H9 (cell line): ENCODE measurements at regions not wholly inside any gene's neighbourhood (a gene's known extent, or its start where the extent isn't known, plus 50 kb on each side); places are given as distances from the start of the nearest gene placed in this dataset.

Experiments
- DNase-seq: peaks from one replicate; pipeline ENCODE4 v3.0.0-alpha.2; 2017
- H2AFZ ChIP-seq: one replicate; pipeline ENCODE4 v1.6.1; 2013; ENCODE audit warnings: mild to moderate bottlenecking, low read length, control low read depth, moderate library complexity
- H2AK5ac ChIP-seq: 2 replicates; pipeline ENCODE4 v1.6.1; 2013; ENCODE audit warnings: low read length, control low read depth, mixed read lengths; ENCODE audit not compliant: insufficient read length
- H2BK120ac ChIP-seq: one replicate; pipeline ENCODE4 v1.6.1; 2013; ENCODE audit warnings: low read depth, mild to moderate bottlenecking, low read length, control low read depth, inconsistent platforms; ENCODE audit not compliant: poor library complexity, severe bottlenecking
- H2BK12ac ChIP-seq: 2 replicates; pipeline ENCODE4 v1.6.1; 2013; ENCODE audit warnings: low read length, control low read depth, mixed read lengths, low read depth; ENCODE audit not compliant: insufficient read length
- H2BK15ac ChIP-seq: 2 replicates; pipeline ENCODE4 v1.6.1; 2013; ENCODE audit warnings: low read depth, low read length, control low read depth
- H2BK20ac ChIP-seq: one replicate; pipeline ENCODE4 v1.6.1; 2013; ENCODE audit warnings: low read depth, mild to moderate bottlenecking, low read length, control low read depth, inconsistent platforms; ENCODE audit not compliant: poor library complexity, severe bottlenecking
- H2BK5ac ChIP-seq: 2 replicates; pipeline ENCODE4 v1.6.1; 2013; ENCODE audit warnings: low read length, control low read depth, mixed read lengths; ENCODE audit not compliant: insufficient read length
- H3K14ac ChIP-seq: 2 replicates; pipeline ENCODE4 v1.6.1; 2013; ENCODE audit warnings: low read length, control low read depth; ENCODE audit not compliant: insufficient read depth
- H3K18ac ChIP-seq: 2 replicates; pipeline ENCODE4 v1.6.1; 2013; ENCODE audit warnings: low read depth, mild to moderate bottlenecking, mixed read lengths, low read length, control low read depth; ENCODE audit not compliant: insufficient read length
- H3K23ac ChIP-seq: 2 replicates; pipeline ENCODE4 v1.6.1; 2013; ENCODE audit warnings: low read length, control low read depth, mixed read lengths, low read depth; ENCODE audit not compliant: insufficient read length
- H3K23me2 ChIP-seq: 2 replicates; pipeline ENCODE4 v1.6.1; 2013; ENCODE audit warnings: low read depth, mild to moderate bottlenecking, mixed read lengths, low read length, control low read depth; ENCODE audit not compliant: insufficient read length, poor library complexity, severe bottlenecking
- H3K27ac ChIP-seq: 2 replicates; pipeline ENCODE4 v1.5.1; 2013; ENCODE audit warnings: low read length, control low read depth, mixed read lengths, low read depth; ENCODE audit not compliant: insufficient read length
- H3K27me3 ChIP-seq: 2 replicates; pipeline ENCODE4 v1.6.1; 2013; ENCODE audit warnings: low read length, control low read depth, inconsistent platforms; ENCODE audit not compliant: insufficient read depth
- H3K4ac ChIP-seq: 2 replicates; pipeline ENCODE4 v1.6.1; 2013; ENCODE audit warnings: low read depth, mild to moderate bottlenecking, control low read depth, inconsistent platforms, low read length, moderate library complexity
- H3K4me1 ChIP-seq: 2 replicates; pipeline ENCODE4 v1.6.1; 2013; ENCODE audit warnings: low read length, control low read depth, inconsistent platforms; ENCODE audit not compliant: insufficient read depth
- H3K4me2 ChIP-seq: 2 replicates; pipeline ENCODE4 v1.6.1; 2013; ENCODE audit warnings: low read length, control low read depth, mixed read lengths; ENCODE audit not compliant: insufficient read length, insufficient read depth
- H3K56ac ChIP-seq: 2 replicates; pipeline ENCODE4 v1.6.1; 2013; ENCODE audit warnings: low read depth, mild to moderate bottlenecking, mixed read lengths, low read length, control low read depth; ENCODE audit not compliant: insufficient read length
- H3K79me1 ChIP-seq: 2 replicates; pipeline ENCODE4 v1.6.1; 2013; ENCODE audit warnings: low read depth, mild to moderate bottlenecking, moderate library complexity, low read length, control low read depth, inconsistent platforms; ENCODE audit not compliant: insufficient read depth, poor library complexity, severe bottlenecking
- H3K79me2 ChIP-seq: 2 replicates; pipeline ENCODE4 v1.6.1; 2013; ENCODE audit warnings: low read length, control low read depth, inconsistent platforms; ENCODE audit not compliant: insufficient read depth
- H3K9ac ChIP-seq: 2 replicates; pipeline ENCODE4 v1.6.1; 2013; ENCODE audit warnings: low read length, control low read depth, mixed read lengths; ENCODE audit not compliant: insufficient read length; ENCODE audit errors: extremely low read depth
- H3K9me3 ChIP-seq: one replicate; pipeline ENCODE4 v1.6.1; 2013; ENCODE audit warnings: low read depth, low read length, inconsistent platforms; ENCODE audit not compliant: control insufficient read depth
- H3T11ph ChIP-seq: one replicate; pipeline ENCODE4 v1.6.1; 2013; ENCODE audit warnings: mild to moderate bottlenecking, low read length, control low read depth, inconsistent platforms
- H4K20me1 ChIP-seq: one replicate; pipeline ENCODE4 v1.6.1; 2013; ENCODE audit not compliant: control insufficient read depth, insufficient read length, insufficient read depth
- H4K5ac ChIP-seq: 2 replicates; pipeline ENCODE4 v1.6.1; 2013; ENCODE audit warnings: low read depth, mild to moderate bottlenecking, mixed read lengths, low read length, control low read depth; ENCODE audit not compliant: insufficient read length
- H4K8ac ChIP-seq: replicated peaks from 2 replicates; pipeline ENCODE4 v1.6.1; 2013; ENCODE audit warnings: low read length, control low read depth, mixed read lengths, low read depth; ENCODE audit not compliant: insufficient read length
- H4K91ac ChIP-seq: 2 replicates; pipeline ENCODE4 v1.6.1; 2013; ENCODE audit warnings: low read depth, mild to moderate bottlenecking, moderate library complexity, mixed read lengths, low read length, control low read depth; ENCODE audit not compliant: insufficient read length
- H3K27ac Mint-ChIP-seq, 3 experiments: 2 replicates in 2 of 3; 3 replicates in 1 of 3; pipeline ENCODE4 v1.8.0; 2020 to 2021; ENCODE audit warnings: mixed read lengths in 3 of 3, mild to moderate bottlenecking in 1 of 3, moderate library complexity in 1 of 3
- H3K27me3 Mint-ChIP-seq: 2 replicates; pipeline ENCODE4 v1.8.0; 2021; ENCODE audit warnings: low read depth, mild to moderate bottlenecking, moderate library complexity, mixed read lengths
- H3K36me3 Mint-ChIP-seq, 3 experiments: 2 replicates in 2 of 3; 3 replicates in 1 of 3; pipeline ENCODE4 v1.8.0; 2020 to 2021; ENCODE audit warnings: low read depth in 3 of 3, mixed read lengths in 3 of 3; ENCODE audit not compliant: insufficient read depth in 1 of 3
- H3K4me1 Mint-ChIP-seq, 2 experiments: 2 replicates each; pipeline ENCODE4 v1.8.0; 2020; ENCODE audit warnings: mixed read lengths in 2 of 2
- H3K4me3 Mint-ChIP-seq, 2 experiments: 2 replicates in 1 of 2; 3 replicates in 1 of 2; pipeline ENCODE4 v1.8.0; 2020 to 2021; ENCODE audit warnings: mild to moderate bottlenecking in 2 of 2, mixed read lengths in 2 of 2, moderate library complexity in 1 of 2
- H3K9me3 Mint-ChIP-seq, 2 experiments: 2 replicates in 1 of 2; 3 replicates in 1 of 2; pipeline ENCODE4 v1.8.0; 2020; ENCODE audit warnings: mild to moderate bottlenecking in 2 of 2, mixed read lengths in 2 of 2, moderate library complexity in 1 of 2
- WGBS: extraction: QIAGEN DNeasy Blood & Tissue Kit; methylation state at CpG from one replicate; pipeline ENCODE4 v1.1.7; 2013; ENCODE audit warnings: missing lambda C conversion rate, low lambda C conversion rate, mixed read lengths; ENCODE audit not compliant: insufficient read length; ENCODE audit errors: extremely low coverage; 5-methylcytosine and 5-hydroxymethylcytosine counted together
- TF ChIP-seq, protein P1 (sequence below): fragments of 200-600 bp; sonication (generic); conservative IDR thresholded peaks from 3 replicates; pipeline ENCODE4 v1.8.0; 2021; ENCODE audit warnings: antibody characterized with exemption, mild to moderate bottlenecking

DNA sequence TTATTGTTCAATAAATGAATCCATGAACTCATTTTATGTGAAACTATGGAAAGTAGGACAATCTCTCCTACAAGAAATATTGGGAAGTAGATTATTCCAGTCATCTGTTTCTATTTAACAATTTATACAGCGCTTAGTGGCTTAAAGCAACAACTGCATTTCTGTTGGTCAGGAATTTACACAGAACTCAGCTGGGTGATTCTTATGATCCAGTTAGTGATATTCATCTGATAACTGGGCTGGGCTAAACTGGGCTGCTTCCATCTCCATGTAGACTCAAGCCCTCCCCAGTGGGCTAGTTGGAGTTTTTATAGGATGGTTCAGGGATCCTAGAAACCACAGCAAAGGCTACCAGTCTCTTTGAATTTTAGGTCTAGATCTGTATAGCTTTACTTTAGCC is 497.9 kb upstream of the NEGR1 start:
- H2BK12ac ChIP-seq: no peak overlapping the region
- no peak overlapping the region for H2BK20ac ChIP-seq
- DNase-seq: no peak
- no peaks in the 10 kb centered on the region for H3K27me3 Mint-ChIP-seq
- H3K14ac ChIP-seq: no peak overlapping the region
- no peak overlapping the region for H4K5ac ChIP-seq
- H2BK5ac ChIP-seq: no peak overlapping the region
- H4K20me1 ChIP-seq: no peaks in the 10 kb centered on the region
- no peak overlapping the region for H2AK5ac ChIP-seq
- no peaks in the 10 kb centered on the region for H3K36me3 Mint-ChIP-seq
- no peaks in the 10 kb centered on the region for H3K4me1 Mint-ChIP-seq
- H3K18ac ChIP-seq: no peak overlapping the region
- H3K27me3 ChIP-seq: no peaks in the 10 kb centered on the region
- no peak overlapping the region for H4K91ac ChIP-seq
- no peak overlapping the region for H3T11ph ChIP-seq
- no peak overlapping the region; a peak in 1 of 7 replicates for H3K27ac Mint-ChIP-seq
- TF ChIP-seq, protein P1, sequence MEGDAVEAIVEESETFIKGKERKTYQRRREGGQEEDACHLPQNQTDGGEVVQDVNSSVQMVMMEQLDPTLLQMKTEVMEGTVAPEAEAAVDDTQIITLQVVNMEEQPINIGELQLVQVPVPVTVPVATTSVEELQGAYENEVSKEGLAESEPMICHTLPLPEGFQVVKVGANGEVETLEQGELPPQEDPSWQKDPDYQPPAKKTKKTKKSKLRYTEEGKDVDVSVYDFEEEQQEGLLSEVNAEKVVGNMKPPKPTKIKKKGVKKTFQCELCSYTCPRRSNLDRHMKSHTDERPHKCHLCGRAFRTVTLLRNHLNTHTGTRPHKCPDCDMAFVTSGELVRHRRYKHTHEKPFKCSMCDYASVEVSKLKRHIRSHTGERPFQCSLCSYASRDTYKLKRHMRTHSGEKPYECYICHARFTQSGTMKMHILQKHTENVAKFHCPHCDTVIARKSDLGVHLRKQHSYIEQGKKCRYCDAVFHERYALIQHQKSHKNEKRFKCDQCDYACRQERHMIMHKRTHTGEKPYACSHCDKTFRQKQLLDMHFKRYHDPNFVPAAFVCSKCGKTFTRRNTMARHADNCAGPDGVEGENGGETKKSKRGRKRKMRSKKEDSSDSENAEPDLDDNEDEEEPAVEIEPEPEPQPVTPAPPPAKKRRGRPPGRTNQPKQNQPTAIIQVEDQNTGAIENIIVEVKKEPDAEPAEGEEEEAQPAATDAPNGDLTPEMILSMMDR: no peak
- no peak overlapping the region for H3K23ac ChIP-seq
- no peak overlapping the region for H4K8ac ChIP-seq
- WGBS: no CpG with 5 or more reads among the region's 1 CpG
- H3K9me3 ChIP-seq: no peaks in the 10 kb centered on the region
- H3K9ac ChIP-seq: no peak overlapping the region
- H3K9me3 Mint-ChIP-seq: no peaks in the 10 kb centered on the region
- H3K4me3 Mint-ChIP-seq: no peak overlapping the region
- H2AFZ ChIP-seq: no peak overlapping the region
- H3K23me2 ChIP-seq: no peaks in the 10 kb centered on the region
- H3K79me2 ChIP-seq: no peaks in the 10 kb centered on the region
- H3K79me1 ChIP-seq: no peaks in the 10 kb centered on the region
- H3K4me2 ChIP-seq: no peak overlapping the region
- H3K56ac ChIP-seq: no peak overlapping the region
- H2BK15ac ChIP-seq: no peak overlapping the region
- no peak overlapping the region for H3K27ac ChIP-seq
- H2BK120ac ChIP-seq: no peak overlapping the region
- H3K4ac ChIP-seq: no peak overlapping the region
- no peaks in the 10 kb centered on the region for H3K4me1 ChIP-seq
